ENCODE measurements at regions not wholly inside any gene's neighbourhood (a gene's known extent, or its start where the extent isn't known, plus 50 kb on each side); places are given as distances from the start of the nearest gene placed in this dataset.

- H2AFZ ChIP-seq (ENCODE audit: low read depth, low read length), result no peak overlapping the region
- H3K4me2 ChIP-seq (ENCODE audit: low read length), result peak overlapping the region; percentile 11
- no peak overlapping the region for H3K4me3 Mint-ChIP-seq (ENCODE audit: unreplicated experiment)
- FAIRE-seq, result peak; percentile 65
- H3K79me2 ChIP-seq (ENCODE audit: insufficient read depth, low read length), result no peaks in the 10 kb centered on the region
- H3K9me3 Mint-ChIP-seq (ENCODE audit: unreplicated experiment), result peaks cover 6% of the 10 kb centered on the region
- no peak overlapping the region for H3K4me3 ChIP-seq (ENCODE audit: insufficient read depth, low read depth, low read length)
- H3K36me3 ChIP-seq (ENCODE audit: insufficient read depth, low read length), result no peaks in the 10 kb centered on the region
- H3K9me3 ChIP-seq (ENCODE audit: insufficient read depth, low read depth, low read length), result no peaks in the 10 kb centered on the region
- H3K27ac Mint-ChIP-seq (ENCODE audit: unreplicated experiment), result peak overlapping the region; percentile 10
- no peaks in the 10 kb centered on the region for H4K20me1 ChIP-seq (ENCODE audit: insufficient read depth, low read length)
- DNase-seq (ENCODE audit: low read depth), result peak; percentile 40
- H3K4me1 Mint-ChIP-seq (ENCODE audit: low read depth, unreplicated experiment), result peaks cover 17% of the 10 kb centered on the region
- no peaks in the 10 kb centered on the region for H3K27me3 Mint-ChIP-seq (ENCODE audit: low read depth, unreplicated experiment)
- H3K27me3 ChIP-seq (ENCODE audit: insufficient read depth, low read length), result no peaks in the 10 kb centered on the region
- H3K9ac ChIP-seq (ENCODE audit: low read length), result no peak overlapping the region
- H3K36me3 Mint-ChIP-seq (ENCODE audit: low read depth, unreplicated experiment), result no peaks in the 10 kb centered on the region
- no peak for TF ChIP-seq EZH2 (IDR thresholded peaks at IDR 0.05; ENCODE audit: insufficient read depth, low read length)
- no peak for TF ChIP-seq CTCF (IDR thresholded peaks at IDR 0.05; ENCODE audit: insufficient read depth, low read depth, low read length)
- H3K4me1 ChIP-seq (ENCODE audit: insufficient read depth, low read length), result peaks cover 2% of the 10 kb centered on the region
- H3K27ac ChIP-seq (ENCODE audit: low read depth, low read length), result no peak overlapping the region
Observed at GRCh38 chr18:55982992-55983391, 395.0 kb upstream of the TCF4 start.

- Histone ChIP-seq H3K4me2 (ENCODE audit: low read length) (no peak overlapping the region), H2AFZ (ENCODE audit: low read depth, low read length) (no peak overlapping the region), H3K4me1 (ENCODE audit: insufficient read depth, low read length) (peaks cover 2% of the 10 kb centered on the region), H3K36me3 (ENCODE audit: insufficient read depth, low read length) (no peaks in the 10 kb centered on the region), H3K79me2 (ENCODE audit: insufficient read depth, low read length) (no peaks in the 10 kb centered on the region), H3K9me3 (ENCODE audit: insufficient read depth, low read depth, low read length) (no peaks in the 10 kb centered on the region), H3K9ac (ENCODE audit: low read length) (no peak overlapping the region), H3K4me3 (ENCODE audit: insufficient read depth, low read depth, low read length) (no peak overlapping the region), H3K27ac (ENCODE audit: low read depth, low read length) (no peak overlapping the region), H3K27me3 (ENCODE audit: insufficient read depth, low read length) (no peaks in the 10 kb centered on the region), H4K20me1 (ENCODE audit: insufficient read depth, low read length) (no peaks in the 10 kb centered on the region)
- Mint-ChIP-seq H3K36me3 (ENCODE audit: low read depth, unreplicated experiment) (no peaks in the 10 kb centered on the region), H3K27ac (ENCODE audit: unreplicated experiment) (no peak overlapping the region), H3K27me3 (ENCODE audit: low read depth, unreplicated experiment) (no peaks in the 10 kb centered on the region), H3K4me3 (ENCODE audit: unreplicated experiment) (no peak overlapping the region), H3K4me1 (ENCODE audit: low read depth, unreplicated experiment) (peaks cover 17% of the 10 kb centered on the region), H3K9me3 (ENCODE audit: unreplicated experiment) (peaks cover 4% of the 10 kb centered on the region)
- FAIRE-seq (no peak), DNase-seq (ENCODE audit: low read depth) (no peak)
- TF ChIP-seq CTCF (IDR thresholded peaks at IDR 0.05; ENCODE audit: insufficient read depth, low read depth, low read length) (no peak), EZH2 (IDR thresholded peaks at IDR 0.05; ENCODE audit: insufficient read depth, low read length) (no peak)
Observed at GRCh38 chr18:55981712-55982475, 393.9 kb upstream of the TCF4 start.

- H3K27ac ChIP-seq (ENCODE audit: low read depth, low read length), result no peak overlapping the region
- no peaks in the 10 kb centered on the region for H3K9me3 Mint-ChIP-seq (ENCODE audit: unreplicated experiment)
- no peaks in the 10 kb centered on the region for H3K79me2 ChIP-seq (ENCODE audit: insufficient read depth, low read length)
- H3K4me1 ChIP-seq (ENCODE audit: insufficient read depth, low read length), result no peaks in the 10 kb centered on the region
- no peak for DNase-seq (ENCODE audit: low read depth)
- H4K20me1 ChIP-seq (ENCODE audit: insufficient read depth, low read length), result no peaks in the 10 kb centered on the region
- H3K9me3 ChIP-seq (ENCODE audit: insufficient read depth, low read depth, low read length), result no peaks in the 10 kb centered on the region
- H3K36me3 Mint-ChIP-seq (ENCODE audit: low read depth, unreplicated experiment), result no peaks in the 10 kb centered on the region
- H3K27me3 Mint-ChIP-seq (ENCODE audit: low read depth, unreplicated experiment), result no peaks in the 10 kb centered on the region
- no peak for FAIRE-seq
- no peak overlapping the region for H3K27ac Mint-ChIP-seq (ENCODE audit: unreplicated experiment)
- H3K4me3 Mint-ChIP-seq (ENCODE audit: unreplicated experiment), result no peak overlapping the region
- no peak for TF ChIP-seq CTCF (IDR thresholded peaks at IDR 0.05; ENCODE audit: insufficient read depth, low read depth, low read length)
- no peak for TF ChIP-seq EZH2 (IDR thresholded peaks at IDR 0.05; ENCODE audit: insufficient read depth, low read length)
- no peak overlapping the region for H3K9ac ChIP-seq (ENCODE audit: low read length)
- no peak overlapping the region for H3K4me3 ChIP-seq (ENCODE audit: insufficient read depth, low read depth, low read length)
- H3K4me1 Mint-ChIP-seq (ENCODE audit: low read depth, unreplicated experiment), result no peaks in the 10 kb centered on the region
- H2AFZ ChIP-seq (ENCODE audit: low read depth, low read length), result no peak overlapping the region
- H3K4me2 ChIP-seq (ENCODE audit: low read length), result no peak overlapping the region
- H3K36me3 ChIP-seq (ENCODE audit: insufficient read depth, low read length), result no peaks in the 10 kb centered on the region
- no peaks in the 10 kb centered on the region for H3K27me3 ChIP-seq (ENCODE audit: insufficient read depth, low read length)
Observed at GRCh38 chr18:55974521-55974920, 386.5 kb upstream of the TCF4 start.
